Activated T-helper 1 cell treated with anti-CD3 and anti-CD28 coated beads, Interleukin-12 subunit alpha, Interleukin-12 subunit beta, Interleukin-2, Interleukin-4 antibody, amounts not matched to agents 30 ng/mL and 10 ng/mL and 1 ng/mL, durations not matched to agents 14 hours and 24 hours and 36 hours (primary cell): ENCODE measurements at regions not wholly inside any gene's neighbourhood (a gene's known extent, or its start where the extent isn't known, plus 50 kb on each side); places are given as distances from the start of the nearest gene placed in this dataset.

Experiments
- DNase-seq: peaks from one replicate; pipeline ENCODE4 v3.0.0; 2021; ENCODE audit warnings: low spot score
- H3K27ac Mint-ChIP-seq: one replicate; pipeline ENCODE4 v1.8.0; 2021; ENCODE audit warnings: mild to moderate bottlenecking, mixed read lengths
- H3K27me3 Mint-ChIP-seq: one replicate; pipeline ENCODE4 v1.8.0; 2022; ENCODE audit warnings: mild to moderate bottlenecking, moderate library complexity, mixed read lengths; ENCODE audit not compliant: insufficient read depth
- H3K36me3 Mint-ChIP-seq: one replicate; pipeline ENCODE4 v1.8.0; 2021; ENCODE audit warnings: low read depth, mixed read lengths
- H3K4me1 Mint-ChIP-seq: one replicate; pipeline ENCODE4 v1.8.0; 2021; ENCODE audit warnings: low read depth, mixed read lengths
- H3K4me3 Mint-ChIP-seq: one replicate; pipeline ENCODE4 v1.8.0; 2021; ENCODE audit warnings: mild to moderate bottlenecking, moderate library complexity, mixed read lengths
- H3K9me3 Mint-ChIP-seq: one replicate; pipeline ENCODE4 v1.8.0; 2021; ENCODE audit warnings: mixed read lengths
- intact Hi-C: fragments of 100-400 bp; cut with micrococcal nuclease; formaldehyde crosslinking; loops from one replicate; pipeline ENCODE4 v1.15.1; 2024

GRCh38 chr4:124610211-124610610 lies 102.3 kb downstream of the ANKRD50 start:
- Mint-ChIP-seq H3K27ac (no peak overlapping the region), H3K36me3 (no peaks in the 10 kb centered on the region), H3K4me3 (no peak overlapping the region), H3K4me1 (no peaks in the 10 kb centered on the region), H3K27me3 (no peaks in the 10 kb centered on the region), H3K9me3 (no peaks in the 10 kb centered on the region)
- intact Hi-C loops, result no loop called here
- DNase-seq, result no peak
